ENCODE measurements at regions not wholly inside any gene's neighbourhood (a gene's known extent, or its start where the extent isn't known, plus 50 kb on each side); places are given as distances from the start of the nearest gene placed in this dataset.
A peak's percentile ranks its signal among the peaks of the same experiment; 100 is the strongest.

- no peak for DNase-seq (ENCODE audit: low read depth)
- TF ChIP-seq, protein P1, sequence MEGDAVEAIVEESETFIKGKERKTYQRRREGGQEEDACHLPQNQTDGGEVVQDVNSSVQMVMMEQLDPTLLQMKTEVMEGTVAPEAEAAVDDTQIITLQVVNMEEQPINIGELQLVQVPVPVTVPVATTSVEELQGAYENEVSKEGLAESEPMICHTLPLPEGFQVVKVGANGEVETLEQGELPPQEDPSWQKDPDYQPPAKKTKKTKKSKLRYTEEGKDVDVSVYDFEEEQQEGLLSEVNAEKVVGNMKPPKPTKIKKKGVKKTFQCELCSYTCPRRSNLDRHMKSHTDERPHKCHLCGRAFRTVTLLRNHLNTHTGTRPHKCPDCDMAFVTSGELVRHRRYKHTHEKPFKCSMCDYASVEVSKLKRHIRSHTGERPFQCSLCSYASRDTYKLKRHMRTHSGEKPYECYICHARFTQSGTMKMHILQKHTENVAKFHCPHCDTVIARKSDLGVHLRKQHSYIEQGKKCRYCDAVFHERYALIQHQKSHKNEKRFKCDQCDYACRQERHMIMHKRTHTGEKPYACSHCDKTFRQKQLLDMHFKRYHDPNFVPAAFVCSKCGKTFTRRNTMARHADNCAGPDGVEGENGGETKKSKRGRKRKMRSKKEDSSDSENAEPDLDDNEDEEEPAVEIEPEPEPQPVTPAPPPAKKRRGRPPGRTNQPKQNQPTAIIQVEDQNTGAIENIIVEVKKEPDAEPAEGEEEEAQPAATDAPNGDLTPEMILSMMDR (conservative IDR thresholded peaks at IDR 0.05; ENCODE audit: control insufficient read depth, insufficient read depth, low read depth, low read length), result no peak
- H3K4me3 ChIP-seq (ENCODE audit: control insufficient read depth, low read depth, low read length), result no peak overlapping the region
These were observed 165.8 kb upstream of the WWC1 start for GRCh38 chr5:168125445-168126199.

- H3K4me3 ChIP-seq (ENCODE audit: control insufficient read depth, low read depth, low read length), result no peak overlapping the region
- no peak for DNase-seq (ENCODE audit: low read depth)
- TF ChIP-seq, protein P1 (conservative IDR thresholded peaks at IDR 0.05; ENCODE audit: control insufficient read depth, insufficient read depth, low read depth, low read length), result no peak
These were observed 164.8 kb upstream of the WWC1 start for GRCh38 chr5:168126606-168127005.

- DNase-seq (ENCODE audit: low read depth), result no peak
- TF ChIP-seq, protein P1 (conservative IDR thresholded peaks at IDR 0.05; ENCODE audit: control insufficient read depth, insufficient read depth, low read depth, low read length), result no peak
- no peak overlapping the region for H3K4me3 ChIP-seq (ENCODE audit: control insufficient read depth, low read depth, low read length)
These were observed 163.3 kb upstream of the WWC1 start for GRCh38 chr5:168128111-168128510.

DNA sequence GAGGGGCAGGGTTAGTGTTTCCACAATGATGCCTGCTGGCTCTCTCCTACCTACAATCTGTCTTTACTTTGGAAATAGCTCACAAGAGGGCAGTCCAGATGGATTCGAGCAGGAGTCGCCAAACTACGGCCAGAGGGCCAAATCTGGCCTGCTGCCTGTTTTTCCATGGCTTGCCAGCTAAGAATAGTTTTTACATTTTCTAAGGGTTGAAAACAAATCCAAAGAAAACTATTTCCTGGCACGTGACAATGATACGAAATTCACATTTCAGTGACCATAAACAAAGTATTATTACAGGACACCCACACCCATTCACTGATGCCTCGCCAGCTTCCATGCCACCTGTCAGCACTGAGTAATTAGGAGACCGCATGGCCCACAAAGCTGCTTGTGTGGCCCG, 162.9 kb upstream of the WWC1 start:
- TF ChIP-seq, protein P1 (conservative IDR thresholded peaks at IDR 0.05; ENCODE audit: control insufficient read depth, insufficient read depth, low read depth, low read length), result no peak
- no peak overlapping the region for H3K4me3 ChIP-seq (ENCODE audit: control insufficient read depth, low read depth, low read length)
- no peak for DNase-seq (ENCODE audit: low read depth)

GRCh38 chr5:168131519-168131918, 159.9 kb upstream of the WWC1 start:
- no peak overlapping the region for H3K4me3 ChIP-seq (ENCODE audit: control insufficient read depth, low read depth, low read length)
- TF ChIP-seq, protein P1 (conservative IDR thresholded peaks at IDR 0.05; ENCODE audit: control insufficient read depth, insufficient read depth, low read depth, low read length), result no peak
- no peak for DNase-seq (ENCODE audit: low read depth)

DNA sequence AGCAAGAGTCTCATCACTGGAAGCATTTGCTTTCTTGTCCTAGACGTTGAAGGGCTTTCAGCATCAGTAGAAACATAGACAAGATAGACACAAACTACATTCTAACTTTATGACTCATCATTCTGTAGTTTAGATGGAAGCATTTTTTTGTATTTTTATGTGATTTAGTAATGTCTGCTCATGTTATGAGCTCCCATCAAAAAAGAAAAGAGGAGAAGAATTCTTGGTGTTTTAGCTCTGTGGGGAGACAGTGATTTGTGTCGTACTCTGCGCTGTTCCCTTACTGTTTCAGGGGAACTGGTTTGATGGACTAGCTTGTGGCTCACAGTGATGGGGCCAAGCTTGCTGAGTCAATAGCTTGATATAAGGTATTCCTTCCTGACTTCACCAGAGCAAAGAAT, 159.2 kb upstream of the WWC1 start:
- H3K4me3 ChIP-seq (ENCODE audit: control insufficient read depth, low read depth, low read length), result no peak overlapping the region
- peak; percentile 3 for DNase-seq (ENCODE audit: low read depth)
- TF ChIP-seq, protein P1 (conservative IDR thresholded peaks at IDR 0.05; ENCODE audit: control insufficient read depth, insufficient read depth, low read depth, low read length), result no peak
